ENCODE measurements at regions not wholly inside any gene's neighbourhood (a gene's known extent, or its start where the extent isn't known, plus 50 kb on each side); places are given as distances from the start of the nearest gene placed in this dataset.
"Not testable (repeated sequence)": the region's sequence is repeated elsewhere in the genome, so short reads cannot be mapped to it uniquely, and the experiment has no call there.

GRCh38 chr6:144383336-144383735, 98.2 kb downstream of the UTRN start:
- H3K9me3 ChIP-seq, result peaks cover 0 to 6% of the 10 kb centered on the region in 2 donors
- ATAC-seq, result no peak
- no peaks in the 10 kb centered on the region for H3K27me3 ChIP-seq
- TF ChIP-seq CTCF (IDR thresholded peaks at IDR 0.05), result no peak
- H3K36me3 ChIP-seq, result no peaks in the 10 kb centered on the region
- no peak overlapping the region for H3K4me3 ChIP-seq
- peaks cover 0 to 16% of the 10 kb centered on the region in 2 donors for H3K4me1 ChIP-seq
- no peak for DNase-seq
- no peak overlapping the region for H3K27ac ChIP-seq
- intact Hi-C loops (cut with DNase I), result no loop called here

- Histone ChIP-seq H3K27me3 (no peaks in the 10 kb centered on the region), H3K9me3 (peaks cover 0 to 6% of the 10 kb centered on the region in 2 donors), H3K4me1 (peaks cover 0 to 5% of the 10 kb centered on the region in 2 donors), H3K27ac (no peak overlapping the region), H3K36me3 (no peaks in the 10 kb centered on the region), H3K4me3 (no peak overlapping the region)
- no peak for TF ChIP-seq CTCF (IDR thresholded peaks at IDR 0.05)
- intact Hi-C loops (cut with DNase I), result no loop called here
- DNase-seq, result no peak
- no peak for ATAC-seq
Observed at GRCh38 chr6:144384427-144384826, 99.3 kb downstream of the UTRN start.

GRCh38 chr6:144389474-144389873, 104.3 kb downstream of the UTRN start:
- H3K4me3 ChIP-seq; DNase-seq; intact Hi-C loops (cut with DNase I); H3K27ac ChIP-seq; ATAC-seq; H3K36me3 ChIP-seq; H3K27me3 ChIP-seq; H3K4me1 ChIP-seq; H3K9me3 ChIP-seq: not testable (repeated sequence)

- Histone ChIP-seq H3K4me3 (no peak overlapping the region), H3K36me3 (no peaks in the 10 kb centered on the region), H3K9me3 (no peaks in the 10 kb centered on the region), H3K27ac (no peak overlapping the region), H3K4me1 (no peaks in the 10 kb centered on the region), H3K27me3 (no peaks in the 10 kb centered on the region)
- ATAC-seq (no peak), DNase-seq (no peak)
- intact Hi-C loops (cut with DNase I), result no loop called here
- TF ChIP-seq CTCF (IDR thresholded peaks at IDR 0.05), result no peak
Observed at GRCh38 chr6:144390202-144390601, 105.1 kb downstream of the UTRN start.

GRCh38 chr6:144390886-144391285, 105.8 kb downstream of the UTRN start:
- ATAC-seq, result no peak
- TF ChIP-seq CTCF (IDR thresholded peaks at IDR 0.05), result no peak
- DNase-seq, result no peak
- Histone ChIP-seq H3K27ac (no peak overlapping the region), H3K9me3 (no peaks in the 10 kb centered on the region), H3K4me1 (peaks cover 0 to 5% of the 10 kb centered on the region in 2 donors), H3K36me3 (no peaks in the 10 kb centered on the region), H3K27me3 (no peaks in the 10 kb centered on the region), H3K4me3 (no peak overlapping the region)
- intact Hi-C loops (cut with DNase I), result no loop called here

GRCh38 chr6:144392536-144392935, 107.4 kb downstream of the UTRN start:
- ATAC-seq (no peak), DNase-seq (no peak)
- no peaks in the 10 kb centered on the region for H3K27me3 ChIP-seq
- peaks cover 0 to 5% of the 10 kb centered on the region in 2 donors for H3K4me1 ChIP-seq
- no peak for TF ChIP-seq CTCF (IDR thresholded peaks at IDR 0.05)
- H3K4me3 ChIP-seq, result no peak overlapping the region
- H3K27ac ChIP-seq, result no peak overlapping the region
- no peaks in the 10 kb centered on the region for H3K36me3 ChIP-seq
- intact Hi-C loops (cut with DNase I), result no loop called here
- peaks cover 0 to under 1% of the 10 kb centered on the region in 2 donors for H3K9me3 ChIP-seq
